Stomach (tissue), 4 donors: ENCODE measurements at regions not wholly inside any gene's neighbourhood (a gene's known extent, or its start where the extent isn't known, plus 50 kb on each side); places are given as distances from the start of the nearest gene placed in this dataset.

Experiments used
- POLR2A ChIP-seq, 4 donors: fragments of 450-650 bp; IDR thresholded peaks; one replicate each; pipeline ENCODE4 v1.6.1; 2016; ENCODE audit warnings: antibody characterized with exemption in 4 of 4, control low read depth in 2 of 4, mild to moderate bottlenecking in 1 of 4, moderate library complexity in 1 of 4
- POLR2AphosphoS5 ChIP-seq, 3 donors: sonication (generic); formaldehyde crosslinking; IDR thresholded peaks; one replicate each; pipeline ENCODE4 v1.6.1; 2016; ENCODE audit warnings: antibody characterized with exemption in 3 of 3
- TF ChIP-seq, protein P1 (sequence below), 7 experiments: fragments of 450-650 bp in 4 of 7; fragments of 200-600 bp in 3 of 7; sonication (generic) in 3 of 7; IDR thresholded peaks; one replicate each; pipeline ENCODE4 v1.5.1; 2016 to 2019; ENCODE audit warnings: antibody characterized with exemption in 7 of 7, control low read depth in 2 of 7, mild to moderate bottlenecking in 1 of 7

DNA sequence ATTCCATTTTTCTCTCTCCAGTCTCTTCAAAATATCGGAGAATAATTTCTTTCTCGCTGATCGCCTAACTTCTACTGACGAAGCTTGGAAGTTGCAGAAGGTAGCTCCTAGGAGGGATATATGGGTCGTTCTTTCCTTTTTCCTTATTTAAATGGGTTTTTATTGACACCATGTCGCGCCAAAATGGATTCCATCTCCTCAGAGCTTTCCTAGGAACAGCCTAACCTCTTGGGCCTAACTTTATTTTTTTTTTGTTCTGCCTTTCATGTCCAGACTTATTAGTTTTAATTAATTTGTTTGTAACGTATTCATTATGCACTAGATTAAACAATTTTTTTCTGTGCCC lies 92.0 kb upstream of the XIST start:
- no peak for TF ChIP-seq POLR2A (IDR thresholded peaks at IDR 0.05)
- no peak for TF ChIP-seq POLR2AphosphoS5 (IDR thresholded peaks at IDR 0.05)
- TF ChIP-seq, protein P1, sequence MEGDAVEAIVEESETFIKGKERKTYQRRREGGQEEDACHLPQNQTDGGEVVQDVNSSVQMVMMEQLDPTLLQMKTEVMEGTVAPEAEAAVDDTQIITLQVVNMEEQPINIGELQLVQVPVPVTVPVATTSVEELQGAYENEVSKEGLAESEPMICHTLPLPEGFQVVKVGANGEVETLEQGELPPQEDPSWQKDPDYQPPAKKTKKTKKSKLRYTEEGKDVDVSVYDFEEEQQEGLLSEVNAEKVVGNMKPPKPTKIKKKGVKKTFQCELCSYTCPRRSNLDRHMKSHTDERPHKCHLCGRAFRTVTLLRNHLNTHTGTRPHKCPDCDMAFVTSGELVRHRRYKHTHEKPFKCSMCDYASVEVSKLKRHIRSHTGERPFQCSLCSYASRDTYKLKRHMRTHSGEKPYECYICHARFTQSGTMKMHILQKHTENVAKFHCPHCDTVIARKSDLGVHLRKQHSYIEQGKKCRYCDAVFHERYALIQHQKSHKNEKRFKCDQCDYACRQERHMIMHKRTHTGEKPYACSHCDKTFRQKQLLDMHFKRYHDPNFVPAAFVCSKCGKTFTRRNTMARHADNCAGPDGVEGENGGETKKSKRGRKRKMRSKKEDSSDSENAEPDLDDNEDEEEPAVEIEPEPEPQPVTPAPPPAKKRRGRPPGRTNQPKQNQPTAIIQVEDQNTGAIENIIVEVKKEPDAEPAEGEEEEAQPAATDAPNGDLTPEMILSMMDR (IDR thresholded peaks at IDR 0.05), result no peak
